Fibroblast of peridontal ligament (primary cell): ENCODE measurements at regions not wholly inside any gene's neighbourhood (a gene's known extent, or its start where the extent isn't known, plus 50 kb on each side); places are given as distances from the start of the nearest gene placed in this dataset.
"Not testable (repeated sequence)": the region's sequence is repeated elsewhere in the genome, so short reads cannot be mapped to it uniquely, and the experiment has no call there.

Experiments
- DNase-seq: peaks from one replicate; pipeline ENCODE4 v3.0.0-alpha.2; 2010; ENCODE audit errors: extremely low read depth

DNA sequence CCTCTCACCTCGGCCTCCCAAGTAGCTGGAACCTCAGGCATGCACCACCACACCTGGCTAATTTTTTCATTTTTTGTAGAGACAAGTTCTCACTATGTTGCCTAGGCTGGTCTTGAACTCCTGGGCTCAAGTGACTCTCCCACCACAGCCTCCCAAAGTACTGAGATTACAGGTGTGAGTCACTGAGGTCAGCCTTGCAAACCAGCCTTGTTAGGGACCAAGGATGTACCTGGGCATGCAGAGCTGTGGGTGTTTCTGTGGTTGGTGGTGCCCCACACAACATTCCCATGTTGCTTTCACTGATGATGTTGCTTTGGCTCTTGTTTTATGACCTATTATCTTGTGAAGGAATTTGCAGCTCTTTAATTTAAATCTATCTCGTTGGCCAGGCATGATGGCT lies 54.8 kb downstream of the OTUD1 start:
- DNase-seq = no peak

DNA sequence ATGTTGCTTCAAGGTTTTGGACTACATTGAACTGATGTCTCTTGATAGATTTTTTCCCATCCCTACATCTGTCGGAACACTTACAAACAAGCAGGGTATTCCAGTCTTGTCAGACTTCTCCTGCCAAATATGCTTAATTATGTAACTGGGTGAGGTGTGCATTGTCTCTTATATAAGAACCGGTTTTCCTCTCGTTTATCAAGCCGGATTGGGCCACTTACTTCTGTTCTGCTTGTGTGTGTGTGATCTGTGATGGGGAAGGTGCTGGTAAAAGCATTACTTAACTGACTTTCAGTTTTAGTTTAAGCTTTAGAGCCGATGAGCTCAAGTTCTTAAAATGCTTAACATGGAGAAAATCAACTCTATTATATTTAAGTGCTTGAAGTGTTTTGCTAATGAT lies 57.9 kb downstream of the OTUD1 start:
- DNase-seq = no peak

DNA sequence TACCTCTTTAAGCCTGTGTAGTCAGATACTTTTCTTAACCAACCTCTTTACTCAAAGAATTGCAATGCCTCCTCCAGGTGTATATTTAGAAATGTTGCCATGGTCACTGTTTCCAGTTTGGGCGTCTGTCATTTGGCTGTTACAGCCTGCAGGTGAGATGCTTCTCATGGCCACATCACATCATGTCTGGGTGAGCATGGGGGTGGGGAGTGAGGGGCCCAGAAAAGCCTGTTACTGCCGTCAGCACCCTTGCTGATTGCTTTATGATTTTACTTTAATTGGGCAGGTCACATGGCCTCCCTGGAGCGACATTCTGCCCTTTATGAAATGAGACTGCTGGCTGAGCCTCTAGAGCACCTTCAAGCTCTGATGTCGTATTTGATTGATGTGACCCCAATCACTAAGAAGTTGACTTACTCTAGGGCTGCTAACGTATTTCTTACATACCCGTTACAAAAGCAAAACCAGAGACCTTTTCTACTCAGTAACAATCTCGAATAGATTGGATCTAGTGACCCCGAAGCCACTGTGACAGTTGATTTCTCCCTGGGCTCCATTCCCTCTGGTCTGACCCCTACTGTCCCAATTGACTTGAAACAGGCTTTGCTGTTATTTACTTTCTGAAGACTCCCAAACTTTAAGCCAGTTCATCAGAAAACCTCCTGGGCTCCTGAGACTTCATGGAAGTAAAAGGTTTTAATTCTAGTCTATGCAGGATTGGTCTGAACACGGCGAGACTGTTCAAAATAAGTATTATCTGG lies 60.7 kb downstream of the OTUD1 start:
- no peak for DNase-seq

DNA sequence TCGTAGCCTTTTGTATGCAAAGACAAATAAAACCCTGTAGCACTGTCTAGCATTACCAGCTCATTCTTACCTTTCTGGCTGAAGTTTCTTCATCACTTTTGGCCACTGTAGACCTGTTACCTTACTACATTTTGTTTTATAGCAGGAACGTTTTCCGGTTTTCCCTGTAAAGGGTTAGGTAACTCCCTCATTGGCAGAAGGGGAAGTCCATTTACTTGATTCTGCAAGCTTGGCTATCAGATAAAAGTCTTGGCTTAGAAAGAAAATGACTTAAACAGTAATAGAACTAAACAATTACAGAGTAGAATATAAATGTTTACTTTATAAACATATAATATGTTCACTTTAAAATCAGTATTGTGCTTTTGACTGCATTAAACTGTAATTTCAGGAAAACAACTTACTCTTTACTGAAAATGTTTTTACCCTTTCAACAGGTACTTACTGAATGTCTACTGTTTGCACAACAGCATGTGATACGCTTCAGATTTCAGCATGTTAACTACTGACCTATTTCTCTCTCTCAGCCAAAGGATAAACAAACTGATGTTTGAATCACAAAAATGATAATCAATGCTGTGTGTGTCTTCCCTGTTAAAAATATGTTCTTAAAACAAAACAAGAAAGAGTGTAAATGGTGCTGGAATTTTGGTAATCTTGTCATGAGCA lies 67.1 kb downstream of the OTUD1 start:
- no peak for DNase-seq

DNA sequence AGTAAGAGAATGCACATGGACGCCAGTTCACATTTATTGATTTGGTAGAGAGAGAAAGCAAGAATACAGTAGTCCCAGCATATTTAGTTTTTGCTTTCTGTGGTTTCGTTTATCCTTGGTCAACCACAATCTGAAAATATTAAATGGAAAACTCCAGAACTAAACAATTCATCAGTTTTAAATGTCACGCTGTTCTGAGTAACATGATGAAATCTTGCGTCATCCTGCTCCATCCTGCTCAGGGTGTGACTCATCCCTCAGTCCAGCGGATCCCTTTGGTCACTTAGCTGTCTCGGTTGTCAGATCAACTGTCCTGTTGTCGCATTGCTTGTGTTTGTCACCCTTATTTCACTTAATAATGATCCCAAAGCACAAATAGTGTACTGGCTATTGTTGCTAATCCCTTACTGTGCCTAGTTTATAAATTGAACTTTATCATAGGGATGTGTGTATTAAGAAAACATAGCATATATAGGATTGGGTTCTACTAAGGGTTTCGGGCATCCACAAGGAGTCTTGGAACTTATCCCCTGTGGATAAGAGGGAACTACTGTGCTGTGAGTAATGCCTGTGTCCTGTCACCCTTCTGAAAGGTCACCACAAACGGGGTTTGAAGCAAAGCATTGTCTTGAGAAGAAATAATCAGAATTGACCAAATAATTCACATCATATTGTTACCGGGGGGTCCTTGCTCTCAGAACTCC lies 73.6 kb downstream of the OTUD1 start:
- peak; percentile 66 for DNase-seq

DNA sequence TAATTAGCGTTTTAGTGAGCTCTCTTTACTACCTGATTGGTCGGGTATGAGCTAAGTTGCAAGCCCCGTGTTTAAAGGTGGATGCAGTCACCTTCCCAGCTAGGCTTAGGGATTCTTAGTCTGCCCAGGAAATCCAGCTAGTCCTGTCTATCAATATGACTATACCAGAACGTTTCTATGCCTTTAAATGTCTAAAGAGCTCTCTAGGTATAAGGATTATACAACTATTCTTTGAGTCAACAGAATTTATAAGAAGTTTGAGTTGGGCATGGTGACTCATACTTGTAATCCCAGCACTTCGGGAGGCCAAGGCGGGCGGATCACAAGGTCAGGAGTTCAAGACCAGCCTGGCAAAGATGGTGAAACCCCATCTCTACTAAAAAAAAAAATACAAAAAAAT lies 74.7 kb downstream of the OTUD1 start:
- DNase-seq = not testable (repeated sequence)

DNA sequence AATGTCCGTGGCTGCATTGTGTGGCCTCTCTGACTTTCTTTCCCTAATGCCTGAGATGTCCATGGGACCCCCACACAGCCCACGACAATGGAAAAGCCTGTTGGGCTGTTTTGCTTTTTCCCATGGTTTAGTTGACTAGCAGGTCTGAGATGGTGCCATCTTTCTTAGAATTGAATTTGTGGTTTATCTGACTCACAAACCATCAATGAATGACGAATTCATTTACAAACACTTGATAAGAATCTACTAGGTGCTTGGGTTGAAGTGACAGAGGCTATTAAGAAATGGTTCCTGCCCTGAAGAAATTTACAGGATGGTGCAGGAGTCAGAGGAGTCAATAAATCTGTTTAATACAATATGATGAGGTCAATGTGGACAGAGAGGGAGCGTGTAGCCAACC lies 75.4 kb downstream of the OTUD1 start:
- DNase-seq = no peak

DNA sequence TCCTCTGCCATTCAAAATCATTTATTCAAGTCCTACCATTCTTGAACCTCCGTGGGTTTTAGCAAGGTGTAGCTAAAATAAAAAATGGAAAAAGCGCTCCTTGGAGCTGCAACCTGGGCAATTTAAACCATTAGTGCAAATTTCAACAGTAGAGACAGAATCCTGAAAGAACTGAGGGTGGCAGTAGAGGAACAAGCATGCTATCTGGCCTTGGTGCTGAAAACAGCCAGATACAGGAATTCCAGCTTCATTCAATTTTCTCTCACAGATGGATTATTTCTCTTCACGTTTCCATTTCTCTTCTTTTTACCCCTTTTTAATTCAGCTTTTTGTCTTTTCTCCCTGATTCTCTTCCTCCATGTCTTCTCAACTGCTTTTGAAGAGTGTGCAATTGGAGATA lies 77.7 kb downstream of the OTUD1 start:
- DNase-seq = peak; percentile 16

DNA sequence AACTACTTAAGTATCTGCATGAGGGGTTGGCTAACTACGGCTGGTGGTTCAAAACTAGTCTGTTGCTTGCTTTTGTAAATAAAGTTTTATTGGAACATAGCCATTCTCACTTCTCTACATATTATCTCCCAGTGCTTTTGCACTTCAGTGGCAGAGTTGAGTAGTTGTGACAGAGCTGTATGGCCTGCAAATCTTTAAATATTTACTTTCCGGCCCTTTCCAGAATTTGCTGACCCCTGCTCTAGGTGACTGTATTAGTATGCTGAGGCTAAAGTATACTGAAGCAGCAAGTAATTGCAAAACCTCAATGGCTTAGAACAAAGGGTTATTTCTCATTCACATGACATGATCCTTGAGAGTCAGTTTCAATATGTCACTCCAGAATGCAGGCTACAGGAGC lies 78.3 kb downstream of the OTUD1 start:
- no peak for DNase-seq

DNA sequence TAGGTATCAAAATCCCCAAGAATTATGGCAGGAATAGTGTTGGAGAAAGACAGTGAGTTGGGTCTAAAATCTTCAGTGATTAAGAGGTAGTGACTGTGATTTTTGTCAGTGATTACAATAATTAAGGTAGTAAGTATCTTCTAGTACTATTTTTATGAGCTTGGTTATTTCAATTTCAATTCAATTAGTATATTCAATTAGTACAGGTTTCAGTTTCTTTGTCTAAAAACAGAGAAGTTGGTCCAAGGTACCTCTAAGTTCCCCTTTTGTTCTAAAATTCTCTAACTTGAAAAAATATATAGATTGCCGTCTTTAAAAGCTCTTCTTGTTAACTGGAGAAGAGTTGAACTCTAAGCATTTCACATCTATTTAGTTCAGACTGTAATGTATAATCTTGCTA lies 82.9 kb downstream of the OTUD1 start:
- no peak for DNase-seq

DNA sequence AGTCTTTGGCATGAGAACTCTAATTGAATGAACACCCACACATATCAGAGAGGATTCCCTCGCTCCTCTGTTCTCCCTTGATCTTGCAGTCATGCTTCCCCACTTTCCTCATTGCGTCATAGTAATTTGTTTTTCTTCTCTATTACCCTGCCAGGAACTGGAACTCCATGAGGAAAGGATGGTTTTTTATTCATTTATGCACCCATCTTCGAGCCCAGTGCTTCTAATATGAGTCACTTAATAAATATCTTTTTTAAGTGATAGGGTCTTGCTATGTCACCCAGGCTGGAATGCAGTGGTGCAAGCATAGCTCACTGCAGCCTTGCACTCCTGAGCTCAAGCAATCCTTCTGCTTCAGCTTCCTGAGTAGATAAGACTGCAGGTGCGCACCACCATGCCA lies 83.5 kb downstream of the OTUD1 start:
- DNase-seq = no peak

DNA sequence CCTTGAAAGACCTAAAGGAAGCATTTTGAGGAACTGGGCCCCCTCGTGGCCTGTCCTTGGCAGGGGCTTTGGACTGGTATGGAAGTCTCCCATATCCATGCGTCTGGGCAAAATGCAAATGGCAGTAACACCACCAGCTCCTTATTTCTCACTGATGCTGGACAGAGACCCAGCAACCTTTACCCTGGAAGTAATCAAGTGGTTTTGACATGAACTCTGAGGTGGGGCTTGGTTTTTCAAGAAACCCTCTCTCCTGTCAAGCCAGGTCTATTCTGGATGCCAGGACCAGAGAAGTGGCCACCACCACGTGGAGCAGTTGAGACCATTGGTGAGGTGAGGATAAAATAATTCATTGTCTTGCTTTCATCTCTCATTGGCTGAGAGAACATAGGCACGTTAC lies 84.4 kb downstream of the OTUD1 start:
- no peak for DNase-seq

DNA sequence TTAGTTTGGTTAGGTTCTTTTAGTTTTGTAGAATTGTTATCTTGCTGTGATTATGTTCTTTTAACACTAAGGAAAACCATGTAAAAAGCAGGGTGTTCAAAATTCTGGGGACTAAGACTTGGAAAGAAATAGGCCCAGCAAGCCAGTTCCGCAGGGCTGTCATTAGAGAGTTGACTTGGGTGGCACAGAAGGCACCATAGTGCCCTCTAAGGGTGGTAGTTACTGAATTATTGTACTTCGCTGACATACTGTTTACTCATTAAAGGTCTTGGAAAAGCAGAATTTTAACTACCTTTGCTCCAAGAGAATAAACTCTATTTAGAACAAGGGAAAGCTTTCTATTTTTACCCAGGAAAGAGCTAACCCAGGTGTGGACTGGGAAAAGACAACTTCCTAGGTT lies 86.5 kb downstream of the OTUD1 start:
- peak; percentile 29 for DNase-seq

DNA sequence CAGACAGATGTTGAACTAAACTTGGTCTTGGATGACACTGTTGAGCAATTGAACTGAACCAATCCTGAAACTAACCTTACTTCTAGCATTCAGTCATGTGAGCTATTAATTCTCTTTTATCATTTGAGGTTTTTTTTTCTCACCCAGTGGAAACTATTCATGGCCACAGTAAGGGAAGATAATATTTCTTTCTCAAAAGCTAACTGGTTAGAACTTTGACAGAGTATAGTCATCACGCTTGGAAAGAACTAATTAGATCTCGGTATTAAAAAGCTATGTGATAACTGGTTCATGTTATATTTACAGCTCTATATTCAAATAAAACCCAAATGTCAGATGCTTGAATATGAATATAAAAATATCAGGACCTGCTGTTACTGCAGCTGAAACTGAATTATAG lies 89.5 kb downstream of the OTUD1 start:
- DNase-seq = no peak

DNA sequence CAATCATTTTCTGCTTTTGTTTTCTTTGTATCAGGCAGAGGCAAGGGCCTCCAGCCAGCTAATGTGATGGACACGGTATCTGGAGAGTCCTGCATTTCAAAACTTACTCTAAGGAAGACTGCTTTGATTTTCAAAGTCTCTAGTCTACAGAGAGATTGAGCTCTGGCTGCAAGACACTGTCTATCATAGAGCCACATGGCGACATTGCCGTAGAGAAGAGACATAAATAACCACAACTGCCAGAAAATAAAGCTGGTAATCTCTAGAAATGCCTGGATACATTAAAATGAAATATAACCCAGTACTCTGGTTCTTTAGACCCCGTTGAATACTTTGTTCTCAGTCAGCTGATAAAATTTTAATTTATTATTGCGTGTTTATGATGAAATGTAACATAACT lies 90.8 kb downstream of the OTUD1 start:
- DNase-seq = peak; percentile 1

DNA sequence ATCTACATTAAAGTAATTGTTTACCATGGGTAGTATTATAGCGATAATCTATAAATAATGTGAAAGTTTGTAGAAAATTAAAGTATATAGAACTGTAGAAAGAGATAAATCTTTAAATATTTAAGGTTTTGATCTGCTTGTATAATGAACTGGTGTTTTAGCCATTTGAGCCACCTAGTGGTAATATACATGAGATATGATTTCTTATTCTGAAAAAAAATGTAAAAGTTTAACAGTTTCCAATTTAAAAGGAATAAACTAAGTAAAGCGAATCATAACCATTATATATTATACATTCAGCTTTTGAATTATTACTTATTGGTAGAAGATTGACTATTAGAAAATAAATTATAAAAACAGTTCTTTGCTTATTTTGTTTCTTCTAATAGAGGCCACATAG lies 91.2 kb downstream of the OTUD1 start:
- DNase-seq = peak; percentile 44

DNA sequence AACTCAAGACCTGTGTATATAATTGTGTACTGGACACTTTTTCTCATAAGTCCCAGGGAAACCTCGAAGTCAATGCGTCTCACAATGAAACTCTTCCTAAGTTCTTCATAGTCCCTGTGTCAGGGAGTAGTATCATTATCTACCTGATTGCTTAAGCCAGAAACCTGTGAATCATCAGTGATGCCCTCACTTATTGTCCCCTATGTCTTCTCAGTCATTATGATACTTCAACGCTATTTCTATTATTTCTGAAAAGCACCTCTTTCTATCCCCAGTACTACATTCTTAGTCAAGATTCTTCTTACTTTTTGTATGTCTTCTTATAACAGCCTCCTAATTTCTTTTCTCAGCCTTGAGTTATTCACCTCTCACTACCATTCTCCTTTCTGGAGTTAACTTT lies 94.3 kb downstream of the OTUD1 start:
- no peak for DNase-seq

DNA sequence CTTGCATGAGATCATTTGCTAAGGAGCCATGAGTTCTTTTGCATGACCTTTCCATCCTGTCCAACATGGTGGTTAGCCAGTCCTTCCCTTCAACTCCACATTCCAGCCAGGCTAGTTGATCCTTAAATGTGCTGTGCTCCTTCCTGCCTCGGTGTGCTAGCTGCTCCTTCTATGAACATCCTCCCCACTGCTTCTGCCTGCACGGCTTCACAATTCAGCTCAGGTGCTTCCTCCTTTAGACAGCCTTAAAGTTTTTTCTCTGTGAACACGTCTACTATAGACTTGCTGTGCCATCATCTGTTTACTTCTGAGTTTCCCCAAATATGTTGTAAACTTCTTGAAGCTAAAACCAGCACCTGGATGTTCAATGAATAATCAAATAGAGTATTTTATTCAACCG lies 95.5 kb downstream of the OTUD1 start:
- DNase-seq = no peak

DNA sequence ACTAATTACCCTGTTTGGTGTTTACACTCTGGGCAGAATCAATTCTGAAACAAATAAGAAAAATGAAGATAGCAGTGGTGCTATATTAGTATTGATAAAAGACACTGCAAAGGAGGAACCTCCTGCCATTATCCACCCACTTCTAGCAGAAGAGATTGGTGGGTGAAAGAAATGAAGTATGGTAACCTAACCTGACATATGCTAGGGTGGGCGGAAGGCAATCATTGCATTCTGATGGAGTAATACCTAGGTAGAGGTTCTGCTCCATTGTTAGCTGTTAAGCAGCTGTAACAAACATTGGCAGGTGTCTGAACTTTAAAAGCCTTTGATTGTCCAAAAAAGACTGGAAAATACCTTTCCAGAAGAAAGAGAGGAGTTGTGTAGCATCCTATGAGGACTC lies 95.9 kb downstream of the OTUD1 start:
- no peak for DNase-seq

DNA sequence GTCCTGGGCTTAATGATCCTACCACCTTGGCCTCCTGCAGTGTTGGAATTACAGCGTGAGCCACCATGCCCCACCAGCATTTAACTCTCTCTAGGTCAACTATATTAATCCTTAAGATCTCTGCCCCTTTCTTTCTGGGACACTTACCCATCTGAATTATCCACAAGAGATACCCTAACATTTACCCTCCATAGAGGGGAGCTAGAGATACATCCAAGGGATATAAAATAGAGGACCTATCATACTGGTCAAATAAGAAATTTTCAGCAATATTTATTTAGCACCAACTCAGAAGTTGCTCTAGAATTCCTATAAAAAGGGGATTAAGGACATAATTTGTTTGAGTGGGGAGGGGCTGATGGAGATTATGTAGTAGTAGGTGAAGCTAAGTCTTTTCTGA lies 96.5 kb downstream of the OTUD1 start:
- DNase-seq = no peak

DNA sequence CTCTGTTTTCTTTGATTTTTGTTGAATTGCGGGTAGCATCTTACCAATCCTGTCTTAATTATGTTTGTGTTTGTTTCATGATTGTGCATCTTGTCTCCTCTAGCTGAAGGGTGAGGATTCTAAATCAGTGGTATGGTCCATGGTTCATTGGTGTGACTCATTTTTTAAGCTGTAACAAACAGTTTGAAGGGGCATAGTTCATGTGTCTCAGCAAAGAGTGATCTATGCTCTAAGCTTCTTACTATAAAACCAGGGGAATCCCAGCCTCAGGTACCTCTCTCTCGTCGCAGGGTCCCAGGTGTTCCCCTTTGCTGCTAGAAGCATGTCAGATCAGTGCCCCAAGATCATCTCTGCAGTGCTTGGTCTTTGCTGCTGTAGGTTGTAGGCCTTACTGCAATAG lies 100.1 kb downstream of the OTUD1 start:
- DNase-seq = no peak

DNA sequence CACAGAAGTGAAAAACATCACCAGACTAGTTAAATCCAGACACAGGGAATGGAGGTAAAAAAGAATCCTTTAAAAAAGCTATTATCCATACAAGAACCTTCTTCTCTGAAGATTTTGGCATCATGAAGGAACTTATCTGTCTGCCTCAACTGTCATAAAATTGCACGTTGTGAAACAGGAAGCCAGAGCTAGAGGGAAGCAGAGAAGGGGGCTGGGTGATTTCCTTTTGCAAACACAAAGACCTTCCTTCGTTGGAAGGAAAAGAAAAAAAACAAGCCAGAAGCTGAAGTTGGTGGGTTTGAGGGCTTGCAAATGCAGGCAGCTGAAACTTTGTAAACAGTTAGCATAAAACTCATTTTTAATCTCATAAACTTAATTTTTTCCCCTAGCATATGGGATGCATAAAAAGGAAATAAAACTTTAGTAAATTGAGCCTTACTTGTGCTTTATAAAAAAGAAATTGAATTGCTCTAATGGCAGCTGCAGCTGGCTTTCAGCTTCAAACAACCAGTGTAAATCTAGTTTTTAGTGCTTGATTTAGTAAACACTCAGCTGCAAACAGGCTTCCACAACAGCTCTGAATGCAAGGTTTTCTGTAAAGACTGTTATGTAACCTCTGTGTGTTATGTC lies 101.6 kb downstream of the OTUD1 start:
- no peak for DNase-seq
